Endothelial cell of umbilical vein (primary cell): ENCODE measurements at regions not wholly inside any gene's neighbourhood (a gene's known extent, or its start where the extent isn't known, plus 50 kb on each side); places are given as distances from the start of the nearest gene placed in this dataset.

Source experiments
- BruUV-seq: library from RNA; stranded (reverse); fragments of 400-500 nt; replicated peaks from 2 replicates; lab custom pipeline; 2021; lab: Mats Ljungman, UMichigan
- CTCF ChIA-PET: fragments of 300-600, 350-600 bp; sonication (Branson Sonifier 250); formaldehyde crosslinking; loops from one replicate; lab custom pipeline; 2021; ENCODE audit warnings: antibody characterized with exemption, inconsistent platforms; lab: Charles Lee
- POLR2A ChIA-PET: fragments of 300-600, 350-600 bp; sonication (Branson Sonifier 250); formaldehyde crosslinking; loops from one replicate; lab custom pipeline; 2021; ENCODE audit warnings: antibody characterized with exemption, inconsistent platforms; lab: Charles Lee
- DNase-seq: peaks from one replicate; pipeline ENCODE4 v3.0.0-alpha.2; 2011; ENCODE audit warnings: low read depth, low spot score
- FAIRE-seq: peaks from 2 replicates; lab custom pipeline; 2011; peaks lifted over from hg19 to GRCh38; lab: Jason Lieb, UNC
- H2AFZ ChIP-seq: 2 replicates; pipeline ENCODE4 v1.6.0; 2012; ENCODE audit warnings: low read depth, low read length, control low read depth, inconsistent platforms
- H3K27ac ChIP-seq: 2 replicates; pipeline ENCODE4 v1.5.1; 2011; ENCODE audit warnings: low read depth, mild to moderate bottlenecking, control low read depth, low read length, moderate library complexity; ENCODE audit not compliant: insufficient read depth
- H3K27me3 ChIP-seq, 2 experiments: 2 replicates each; pipeline versions ENCODE4 v1.6.0 to v1.6.1; 2011; ENCODE audit warnings: low read length in 2 of 2, mixed read lengths in 1 of 2; ENCODE audit not compliant: control insufficient read depth in 2 of 2, insufficient read depth in 2 of 2
- H3K36me3 ChIP-seq, 2 experiments: 2 replicates in 1 of 2; 3 replicates in 1 of 2; pipeline ENCODE4 v1.5.1; 2011; ENCODE audit warnings: low read length in 2 of 2, mild to moderate bottlenecking in 1 of 2, moderate library complexity in 1 of 2; ENCODE audit not compliant: control insufficient read depth in 2 of 2, insufficient read depth in 2 of 2; ENCODE audit errors: extremely low read depth in 1 of 2
- H3K4me1 ChIP-seq: 3 replicates; pipeline ENCODE4 v1.5.1; 2011; ENCODE audit warnings: mild to moderate bottlenecking, low read length; ENCODE audit not compliant: control insufficient read depth, insufficient read depth; ENCODE audit errors: extremely low read depth
- H3K4me2 ChIP-seq: 2 replicates; pipeline ENCODE4 v1.6.1; 2011; ENCODE audit warnings: low read length, control low read depth, mixed read lengths; ENCODE audit not compliant: insufficient read depth
- H3K4me3 ChIP-seq, 3 experiments: fragments of 200-600 bp in 1 of 3; sonication (generic), shearing (Covaris generic) in 1 of 3; replicated peaks in 1 of 3; 2 replicates each; pipeline ENCODE4 v1.5.1; 2011 to 2016; ENCODE audit warnings: control low read depth in 3 of 3, low read length in 3 of 3, mild to moderate bottlenecking in 2 of 3, inconsistent platforms in 1 of 3, low read depth in 1 of 3, moderate library complexity in 1 of 3; ENCODE audit not compliant: insufficient read depth in 1 of 3
- H3K79me2 ChIP-seq: 2 replicates; pipeline ENCODE4 v1.6.0; 2012; ENCODE audit warnings: low read length, inconsistent platforms; ENCODE audit not compliant: control insufficient read depth, insufficient read depth
- H3K9ac ChIP-seq: replicated peaks from 2 replicates; pipeline ENCODE3; 2011; ENCODE audit warnings: low read length, control low read depth; ENCODE audit not compliant: insufficient read depth; ENCODE audit errors: extremely low read depth
- H3K9me1 ChIP-seq: replicated peaks from 3 replicates; pipeline ENCODE4 v1.6.0; 2011; ENCODE audit warnings: mild to moderate bottlenecking, low read length; ENCODE audit not compliant: control insufficient read depth, insufficient read depth; ENCODE audit errors: extremely low read depth
- H3K9me3 ChIP-seq: replicated peaks from 2 replicates; pipeline ENCODE4 v1.5.1; 2012; ENCODE audit warnings: low read length, inconsistent platforms; ENCODE audit not compliant: control insufficient read depth, insufficient read depth
- H4K20me1 ChIP-seq: replicated peaks from 2 replicates; pipeline ENCODE3; 2011; ENCODE audit warnings: mild to moderate bottlenecking, low read length; ENCODE audit not compliant: control insufficient read depth, insufficient read depth; ENCODE audit errors: extremely low read depth
- EZH2 ChIP-seq: IDR thresholded peaks from 2 replicates; pipeline ENCODE4 v1.6.1; 2012; ENCODE audit warnings: borderline replicate concordance, low read depth, mild to moderate bottlenecking, moderate library complexity, low read length, inconsistent platforms; ENCODE audit not compliant: severe bottlenecking
- FOS ChIP-seq: IDR thresholded peaks from 2 replicates; pipeline ENCODE4 v1.6.1; 2011; ENCODE audit warnings: mild to moderate bottlenecking, low read length, moderate library complexity, borderline replicate concordance; ENCODE audit not compliant: insufficient read depth
- GATA2 ChIP-seq: IDR thresholded peaks from 2 replicates; pipeline ENCODE4 v1.7.0; 2011; ENCODE audit warnings: low read depth, mild to moderate bottlenecking, moderate library complexity, mixed read lengths, low read length; ENCODE audit not compliant: insufficient read length, insufficient read depth
- JUN ChIP-seq: IDR thresholded peaks from 2 replicates; pipeline ENCODE4 v1.6.1; 2011; ENCODE audit warnings: borderline replicate concordance, low read depth; ENCODE audit not compliant: insufficient read length, insufficient read depth
- MYC ChIP-seq: IDR thresholded peaks from one replicate; pipeline ENCODE4 v1.6.1; 2011; ENCODE audit warnings: mild to moderate bottlenecking, low read depth, low read length
- POLR2A ChIP-seq: IDR thresholded peaks from 2 replicates; pipeline ENCODE4 v1.6.1; 2012; ENCODE audit warnings: low read depth, mild to moderate bottlenecking, control low read depth, low read length
- POLR2AphosphoS5 ChIP-seq: IDR thresholded peaks from 2 replicates; pipeline ENCODE4 v1.6.1; 2012; ENCODE audit warnings: low read depth, mild to moderate bottlenecking, control low read depth, low read length, moderate library complexity; ENCODE audit not compliant: insufficient read depth
- dilution Hi-C: fragments of 300-500 bp; cut with MboI; formaldehyde crosslinking; loops from one replicate; pipeline ENCODE4 v1.15.0; 2019; ENCODE audit warnings: low sequenced_read_pairs; ENCODE audit not compliant: extremely low pct_ligation_motif_present
- intact Hi-C: fragments of 100-400 bp; cut with micrococcal nuclease; formaldehyde crosslinking; loops from one replicate; pipeline ENCODE4 v1.10.0; 2022
- TF ChIP-seq, protein P1 (sequence below): IDR thresholded peaks from 2 replicates; pipeline ENCODE4 v1.6.1; 2011; ENCODE audit not compliant: insufficient read depth, insufficient read length
- TF ChIP-seq, protein P2 (sequence below), 2 donors: IDR thresholded peaks; 1 replicate in 1 of 2; 2 replicates in 1 of 2; pipeline ENCODE4 v1.5.1; 2011; ENCODE audit warnings: low read length in 2 of 2, mild to moderate bottlenecking in 2 of 2, moderate library complexity in 2 of 2, control low read depth in 1 of 2, inconsistent platforms in 1 of 2, low read depth in 1 of 2; ENCODE audit not compliant: insufficient read depth in 1 of 2; ENCODE audit errors: extremely low read depth in 1 of 2

- no TSS peak for BruUV-seq
- no peak overlapping the region for H3K4me3 ChIP-seq
- no peaks in the 10 kb centered on the region for H3K4me1 ChIP-seq
- no peak for TF ChIP-seq GATA2
- TF ChIP-seq POLR2AphosphoS5, result no peak
- no peak for TF ChIP-seq FOS
- TF ChIP-seq EZH2, result no peak
- TF ChIP-seq POLR2A, result no peak
- TF ChIP-seq, protein P1, sequence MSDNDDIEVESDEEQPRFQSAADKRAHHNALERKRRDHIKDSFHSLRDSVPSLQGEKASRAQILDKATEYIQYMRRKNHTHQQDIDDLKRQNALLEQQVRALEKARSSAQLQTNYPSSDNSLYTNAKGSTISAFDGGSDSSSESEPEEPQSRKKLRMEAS, result no peak
- TF ChIP-seq MYC, result no peak
- TF ChIP-seq, protein P2, sequence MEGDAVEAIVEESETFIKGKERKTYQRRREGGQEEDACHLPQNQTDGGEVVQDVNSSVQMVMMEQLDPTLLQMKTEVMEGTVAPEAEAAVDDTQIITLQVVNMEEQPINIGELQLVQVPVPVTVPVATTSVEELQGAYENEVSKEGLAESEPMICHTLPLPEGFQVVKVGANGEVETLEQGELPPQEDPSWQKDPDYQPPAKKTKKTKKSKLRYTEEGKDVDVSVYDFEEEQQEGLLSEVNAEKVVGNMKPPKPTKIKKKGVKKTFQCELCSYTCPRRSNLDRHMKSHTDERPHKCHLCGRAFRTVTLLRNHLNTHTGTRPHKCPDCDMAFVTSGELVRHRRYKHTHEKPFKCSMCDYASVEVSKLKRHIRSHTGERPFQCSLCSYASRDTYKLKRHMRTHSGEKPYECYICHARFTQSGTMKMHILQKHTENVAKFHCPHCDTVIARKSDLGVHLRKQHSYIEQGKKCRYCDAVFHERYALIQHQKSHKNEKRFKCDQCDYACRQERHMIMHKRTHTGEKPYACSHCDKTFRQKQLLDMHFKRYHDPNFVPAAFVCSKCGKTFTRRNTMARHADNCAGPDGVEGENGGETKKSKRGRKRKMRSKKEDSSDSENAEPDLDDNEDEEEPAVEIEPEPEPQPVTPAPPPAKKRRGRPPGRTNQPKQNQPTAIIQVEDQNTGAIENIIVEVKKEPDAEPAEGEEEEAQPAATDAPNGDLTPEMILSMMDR (IDR thresholded peaks at IDR 0.05; ENCODE audit: extremely low read depth in 1 of 2, insufficient read depth in 1 of 2, low read depth in 1 of 2, low read length in 2 of 2), result no peak
- TF ChIP-seq JUN, result no peak
- CTCF ChIA-PET, result no interaction called here
- no peak overlapping the region for H2AFZ ChIP-seq
- H3K4me2 ChIP-seq, result no peak overlapping the region
- H4K20me1 ChIP-seq, result no peaks in the 10 kb centered on the region
- H3K27me3 ChIP-seq, result no peaks in the 10 kb centered on the region
- dilution Hi-C loops, result no loop called here
- H3K9ac ChIP-seq, result no peak overlapping the region
- intact Hi-C loops, result no loop called here
- POLR2A ChIA-PET, result no interaction called here
- no peaks in the 10 kb centered on the region for H3K9me3 ChIP-seq
- H3K79me2 ChIP-seq, result no peaks in the 10 kb centered on the region
- DNase-seq, result no peak
- FAIRE-seq, result no peak
- no peaks in the 10 kb centered on the region for H3K36me3 ChIP-seq
- H3K27ac ChIP-seq, result no peak overlapping the region
- H3K9me1 ChIP-seq, result no peaks in the 10 kb centered on the region
Observed at GRCh38 chr4:31918891-31919290, 1198.7 kb downstream of the PCDH7 start.
